ENCODE measurements at regions not wholly inside any gene's neighbourhood (a gene's known extent, or its start where the extent isn't known, plus 50 kb on each side); places are given as distances from the start of the nearest gene placed in this dataset.

- no peak for ATAC-seq
- ChIA-PET CTCF (no interaction called here), POLR2A (no interaction called here)
- no peak for DNase-seq (ENCODE audit: low read depth, low spot score)
- Histone ChIP-seq H3K4me3 (ENCODE audit: low read depth in 2 of 2, low read length in 2 of 2) (no peak overlapping the region), H3K36me3 (ENCODE audit: control insufficient read depth, insufficient read depth, low read length) (no peaks in the 10 kb centered on the region), H3K27ac (ENCODE audit: low read length) (no peak overlapping the region), H3K27me3 (ENCODE audit: control insufficient read depth, insufficient read depth, low read length) (no peaks in the 10 kb centered on the region), H3K4me1 (ENCODE audit: control insufficient read depth, insufficient read depth, low read length) (no peaks in the 10 kb centered on the region), H3K9me3 (ENCODE audit: control insufficient read depth, insufficient read depth, low read depth, low read length) (no peaks in the 10 kb centered on the region)
- BruUV-seq (replicated peaks): no TSS peak
- intact Hi-C loops (cut with micrococcal nuclease; ENCODE audit: unreplicated experiment): no loop called here
- TF ChIP-seq TCF7L2 (IDR thresholded peaks at IDR 0.05; ENCODE audit: low read depth, low read length) (no peak), SIN3A (IDR thresholded peaks at IDR 0.05; ENCODE audit: borderline replicate concordance, insufficient read depth, low read depth, low read length) (no peak), POLR2AphosphoS5 (IDR thresholded peaks at IDR 0.05; ENCODE audit: low read depth, low read length) (no peak), REST (IDR thresholded peaks at IDR 0.05; ENCODE audit: insufficient read depth in 1 of 2, low read depth in 2 of 2, low read length in 1 of 2) (no peak), CTCF (IDR thresholded peaks at IDR 0.05) (no peak)
- in situ Hi-C loops (cut with HindIII; ENCODE audit: low pct_unique_long_range_greater_than_20kb, low sequenced_read_pairs): no loop called here
These were observed 1038.0 kb downstream of the SOCS6 start for GRCh38 chr18:71326826-71327225.

GRCh38 chr18:71324356-71324755 lies 1035.5 kb downstream of the SOCS6 start:
- ChIA-PET CTCF (no interaction called here), POLR2A (no interaction called here)
- no peak for TF ChIP-seq POLR2AphosphoS5 (IDR thresholded peaks at IDR 0.05; ENCODE audit: low read depth, low read length)
- TF ChIP-seq CTCF (IDR thresholded peaks at IDR 0.05): no peak
- no peak for TF ChIP-seq TCF7L2 (IDR thresholded peaks at IDR 0.05; ENCODE audit: low read depth, low read length)
- no peak for TF ChIP-seq REST (IDR thresholded peaks at IDR 0.05; ENCODE audit: insufficient read depth in 1 of 2, low read depth in 2 of 2, low read length in 1 of 2)
- TF ChIP-seq SIN3A (IDR thresholded peaks at IDR 0.05; ENCODE audit: borderline replicate concordance, insufficient read depth, low read depth, low read length): no peak
- DNase-seq (ENCODE audit: low read depth, low spot score) (no peak), ATAC-seq (no peak)
- H3K27me3 ChIP-seq (ENCODE audit: control insufficient read depth, insufficient read depth, low read length): no peaks in the 10 kb centered on the region
- BruUV-seq (replicated peaks): no TSS peak
- H3K4me3 ChIP-seq (ENCODE audit: low read depth in 2 of 2, low read length in 2 of 2): no peak overlapping the region
- in situ Hi-C loops (cut with HindIII; ENCODE audit: low pct_unique_long_range_greater_than_20kb, low sequenced_read_pairs) (no loop called here), intact Hi-C loops (cut with micrococcal nuclease; ENCODE audit: unreplicated experiment) (no loop called here)
- H3K9me3 ChIP-seq (ENCODE audit: control insufficient read depth, insufficient read depth, low read depth, low read length): no peaks in the 10 kb centered on the region
- H3K27ac ChIP-seq (ENCODE audit: low read length): no peak overlapping the region
- H3K36me3 ChIP-seq (ENCODE audit: control insufficient read depth, insufficient read depth, low read length): no peaks in the 10 kb centered on the region
- no peaks in the 10 kb centered on the region for H3K4me1 ChIP-seq (ENCODE audit: control insufficient read depth, insufficient read depth, low read length)
